NB4 (cell line): ENCODE measurements at regions not wholly inside any gene's neighbourhood (a gene's known extent, or its start where the extent isn't known, plus 50 kb on each side); places are given as distances from the start of the nearest gene placed in this dataset.

ENCODE experiments used
- DNase-seq: peaks from one replicate; pipeline ENCODE4 v3.0.0; 2010; ENCODE audit warnings: low read depth
- H3K4me3 ChIP-seq: one replicate; pipeline ENCODE4 v1.5.1; 2011; ENCODE audit warnings: mild to moderate bottlenecking, low read depth, low read length, moderate library complexity
- CTCF ChIP-seq: IDR thresholded peaks from one replicate; pipeline ENCODE4 v1.5.1; 2012; ENCODE audit warnings: low read depth, low read length
- MAX ChIP-seq: IDR thresholded peaks from 2 replicates; pipeline ENCODE4 v1.6.1; 2011; ENCODE audit warnings: low read depth, low read length
- MYC ChIP-seq: IDR thresholded peaks from 2 replicates; pipeline ENCODE4 v1.6.1; 2011; ENCODE audit warnings: low read depth, low read length
- POLR2A ChIP-seq: IDR thresholded peaks from 2 replicates; pipeline ENCODE4 v1.6.1; 2011; ENCODE audit warnings: mild to moderate bottlenecking; ENCODE audit not compliant: insufficient read length; ENCODE audit errors: extremely low read depth

- H3K4me3 ChIP-seq, result no peak overlapping the region
- no peak for TF ChIP-seq MAX
- no peak for TF ChIP-seq MYC
- no peak for TF ChIP-seq CTCF
- no peak for TF ChIP-seq POLR2A
- DNase-seq, result no peak
Measured at GRCh38 chr2:204380141-204380881, 165.0 kb upstream of the PARD3B start.

- H3K4me3 ChIP-seq, result no peak overlapping the region
- no peak for DNase-seq
- TF ChIP-seq MYC (no peak), MAX (no peak), CTCF (no peak), POLR2A (no peak)
Measured at GRCh38 chr2:204386668-204387067, 158.6 kb upstream of the PARD3B start.

- no peak for TF ChIP-seq CTCF
- TF ChIP-seq MAX, result no peak
- no peak for TF ChIP-seq POLR2A
- no peak for TF ChIP-seq MYC
- no peak for DNase-seq
- H3K4me3 ChIP-seq, result no peak overlapping the region
Measured at GRCh38 chr2:204389120-204389519, 156.2 kb upstream of the PARD3B start.

- no peak for DNase-seq
- no peak for TF ChIP-seq CTCF
- no peak for TF ChIP-seq MAX
- no peak for TF ChIP-seq POLR2A
- no peak for TF ChIP-seq MYC
- no peak overlapping the region for H3K4me3 ChIP-seq
Measured at GRCh38 chr2:204389856-204390255, 155.4 kb upstream of the PARD3B start.

- no peak for DNase-seq
- TF ChIP-seq POLR2A (no peak), MAX (no peak), MYC (no peak), CTCF (no peak)
- no peak overlapping the region for H3K4me3 ChIP-seq
Measured at GRCh38 chr2:204395539-204395938, 149.7 kb upstream of the PARD3B start.
